ENCODE measurements at regions not wholly inside any gene's neighbourhood (a gene's known extent, or its start where the extent isn't known, plus 50 kb on each side); places are given as distances from the start of the nearest gene placed in this dataset.

GRCh38 chr15:31516874-31517273 lies 190.2 kb downstream of the KLF13 start:
- BruUV-seq (replicated peaks): no TSS peak
- SMC1A ChIA-PET (ENCODE audit: uncharacterized antibody, unreplicated experiment): no interaction called here
- Histone ChIP-seq H2AFZ (ENCODE audit: control insufficient read depth, low read depth, low read length) (no peak overlapping the region), H3K36me3 (ENCODE audit: control insufficient read depth in 2 of 2, insufficient read depth in 2 of 2, low read length in 1 of 2) (no peaks in the 10 kb centered on the region), H4K20me1 (ENCODE audit: control insufficient read depth, insufficient read depth) (no peaks in the 10 kb centered on the region), H3K9me3 (replicated peaks; ENCODE audit: control insufficient read depth, insufficient read depth, low read length) (no peaks in the 10 kb centered on the region), H3K4me2 (ENCODE audit: control insufficient read depth, insufficient read depth) (no peak overlapping the region), H3K27ac (ENCODE audit: control insufficient read depth, insufficient read depth) (no peak overlapping the region), H3K4me1 (ENCODE audit: control insufficient read depth, insufficient read depth, low read length) (no peaks in the 10 kb centered on the region; the same call in 1 of the 2 replicates), H3K4me3 (no peak overlapping the region), H3K79me2 (ENCODE audit: control insufficient read depth, insufficient read depth, low read length) (no peaks in the 10 kb centered on the region), H3K9ac (ENCODE audit: control insufficient read depth, insufficient read depth, low read length) (no peak overlapping the region), H3K27me3 (replicated peaks in 1 of 2; ENCODE audit: control insufficient read depth in 2 of 2, insufficient read depth in 2 of 2, low read length in 1 of 2) (no peaks in the 10 kb centered on the region)
- intact Hi-C loops (cut with micrococcal nuclease; ENCODE audit: unreplicated experiment) (loop anchor here (5.0 kb wide), 1 partner anchor 40 kb away; no protein-coding TSS in a partner anchor), in situ Hi-C loops (cut with MboI) (no loop called here)
- FAIRE-seq (no peak), ATAC-seq (no peak), DNase-seq (ENCODE audit: low read depth, low spot score) (no peak)
- RAD21 ChIA-PET (ENCODE audit: unreplicated experiment): no interaction called here
- CTCF ChIA-PET: interaction anchor here (0.7 kb wide), 1 partner anchor 18 kb away, joined by 3 read pairs; no protein-coding TSS in a partner anchor
- POLR2A ChIA-PET: no interaction called here
- 58% methylated on average over 4 of the region's 4 CpGs for WGBS (ENCODE audit: insufficient coverage, insufficient replicate concordance, low lambda C conversion rate, missing lambda C conversion rate)
- no peak for TF ChIP-seq NR2C1 (IDR thresholded peaks at IDR 0.05)
- TF ChIP-seq ZNF24 (IDR thresholded peaks at IDR 0.05): no peak
- TF ChIP-seq NRF1 (conservative IDR thresholded peaks at IDR 0.05; ENCODE audit: low read depth, low read length): no peak
- TF ChIP-seq PBX3 (IDR thresholded peaks at IDR 0.05; ENCODE audit: insufficient replicate concordance, low read depth, low read length): no peak
- no peak for TF ChIP-seq EED (IDR thresholded peaks at IDR 0.05; ENCODE audit: low read depth)
- TF ChIP-seq RELA (IDR thresholded peaks at IDR 0.05; ENCODE audit: borderline replicate concordance, partially characterized antibody): no peak
- no peak for TF ChIP-seq ESRRA (IDR thresholded peaks at IDR 0.05; ENCODE audit: low read length)
- no peak for TF ChIP-seq FOXM1 (IDR thresholded peaks at IDR 0.05; ENCODE audit: low read depth, low read length)
- no peak for TF ChIP-seq SIN3A (IDR thresholded peaks at IDR 0.05; ENCODE audit: low read depth, low read length)
- no peak for TF ChIP-seq STAT3 (IDR thresholded peaks at IDR 0.05; ENCODE audit: low read depth, low read length)

Measured in GM12878 (cell line).